SU-DHL-6 (cell line): ENCODE measurements at regions not wholly inside any gene's neighbourhood (a gene's known extent, or its start where the extent isn't known, plus 50 kb on each side); places are given as distances from the start of the nearest gene placed in this dataset.

Experiments used
- H2AFZ ChIP-seq: fragments of 200-600 bp; sonication (generic); 2 replicates; pipeline ENCODE4 v1.6.1; 2014; ENCODE audit warnings: low read depth, mild to moderate bottlenecking, moderate library complexity, mixed read lengths, antibody characterized with exemption, low read length; ENCODE audit not compliant: severe bottlenecking
- H3F3A ChIP-seq: fragments of 200-600 bp; shearing (Covaris generic); 2 replicates; pipeline ENCODE4 v1.6.0; 2016; ENCODE audit warnings: antibody characterized with exemption, mild to moderate bottlenecking; ENCODE audit not compliant: insufficient read depth
- H3K27ac ChIP-seq: fragments of 200-600 bp; sonication (generic); 2 replicates; pipeline ENCODE4 v1.5.1; 2016; ENCODE audit warnings: low read depth, mild to moderate bottlenecking, low read length, moderate library complexity, mixed read lengths
- H3K27me3 ChIP-seq: fragments of 200-600 bp; sonication (generic), shearing (Covaris generic); 2 replicates; pipeline ENCODE4 v1.6.0; 2014; ENCODE audit warnings: mild to moderate bottlenecking, low read length
- H3K36me3 ChIP-seq: fragments of 200-600 bp; sonication (generic); 2 replicates; pipeline ENCODE4 v1.6.1; 2014; ENCODE audit warnings: mild to moderate bottlenecking, low read length, mixed read lengths
- H3K4me2 ChIP-seq: fragments of 300-600, 200-600 bp; shearing (Covaris generic), sonication (generic); 2 replicates; pipeline ENCODE4 v1.6.0; 2014; ENCODE audit warnings: low read length, low read depth, mild to moderate bottlenecking; ENCODE audit not compliant: poor library complexity, severe bottlenecking
- H3K4me3 ChIP-seq: fragments of 200-600 bp; sonication (generic); 2 replicates; pipeline ENCODE4 v1.5.1; 2014; ENCODE audit warnings: antibody characterized with exemption, low read length, mild to moderate bottlenecking, mixed read lengths; ENCODE audit not compliant: insufficient read depth, poor library complexity, severe bottlenecking
- H3K79me2 ChIP-seq: fragments of 200-600 bp; sonication (generic); 2 replicates; pipeline ENCODE4 v1.6.1; 2014; ENCODE audit warnings: mild to moderate bottlenecking, low read length, moderate library complexity; ENCODE audit not compliant: insufficient read depth
- H3K9ac ChIP-seq: fragments of 200-600 bp; sonication (generic); 2 replicates; pipeline ENCODE4 v1.7.0; 2014; ENCODE audit warnings: mild to moderate bottlenecking, low read length
- H3K9me2 ChIP-seq: fragments of 200-600 bp; sonication (generic); replicated peaks from 2 replicates; pipeline ENCODE4 v1.6.1; 2014; ENCODE audit warnings: low read length; ENCODE audit not compliant: insufficient read depth
- H3K9me3 ChIP-seq: fragments of 200-600 bp; sonication (generic); 2 replicates; pipeline ENCODE4 v1.6.1; 2014; ENCODE audit warnings: low read length, mixed read lengths; ENCODE audit not compliant: insufficient read depth
- H4K20me1 ChIP-seq: fragments of 200-600 bp; sonication (generic); 2 replicates; pipeline ENCODE4 v1.6.1; 2014; ENCODE audit warnings: low read depth, mild to moderate bottlenecking, antibody characterized with exemption, low read length, moderate library complexity, mixed read lengths
- EZH2phosphoT487 ChIP-seq: fragments of 200-600 bp; sonication (generic), shearing (Covaris generic); conservative IDR thresholded peaks from 2 replicates; pipeline ENCODE4 v1.6.1; 2018; ENCODE audit warnings: mild to moderate bottlenecking, antibody characterized with exemption, low read length, moderate library complexity, mixed read lengths
- TF ChIP-seq, protein P1 (sequence below): fragments of 200-600 bp; sonication (generic); IDR thresholded peaks from one replicate; pipeline ENCODE4 v1.5.1; 2017; ENCODE audit warnings: antibody characterized with exemption, mild to moderate bottlenecking, low read length, moderate library complexity; ENCODE audit not compliant: insufficient read depth, poor library complexity, severe bottlenecking

DNA sequence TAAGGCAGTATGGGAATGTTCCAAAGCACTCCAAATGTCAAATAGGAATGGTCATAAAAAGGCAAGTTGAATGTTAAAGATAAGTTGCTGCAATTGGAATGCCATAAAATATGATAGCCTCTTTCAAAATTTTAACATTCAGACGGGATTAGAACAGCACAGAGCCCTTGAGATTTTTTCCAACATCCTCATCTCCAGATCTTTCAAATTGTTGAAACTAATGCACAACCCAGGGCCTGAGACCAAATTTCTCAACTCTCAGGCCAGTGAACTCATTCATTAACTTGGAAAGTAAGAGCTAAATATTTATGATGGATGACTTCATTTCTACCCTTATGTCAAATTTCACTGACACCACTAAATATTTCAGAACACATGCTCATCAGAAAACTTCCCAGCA, 346.5 kb upstream of the XYLT1 start:
- Histone ChIP-seq H3K79me2 (no peaks in the 10 kb centered on the region), H3K4me2 (no peak overlapping the region), H3K27ac (no peak overlapping the region), H3K27me3 (no peaks in the 10 kb centered on the region), H2AFZ (no peak overlapping the region), H3K9me2 (no peaks in the 10 kb centered on the region), H3K4me3 (no peak overlapping the region), H4K20me1 (no peaks in the 10 kb centered on the region), H3K36me3 (no peaks in the 10 kb centered on the region), H3F3A (no peaks in the 10 kb centered on the region), H3K9ac (no peak overlapping the region), H3K9me3 (peaks cover 5% of the 10 kb centered on the region; the same call in 1 of the 2 replicates)
- TF ChIP-seq, protein P1, sequence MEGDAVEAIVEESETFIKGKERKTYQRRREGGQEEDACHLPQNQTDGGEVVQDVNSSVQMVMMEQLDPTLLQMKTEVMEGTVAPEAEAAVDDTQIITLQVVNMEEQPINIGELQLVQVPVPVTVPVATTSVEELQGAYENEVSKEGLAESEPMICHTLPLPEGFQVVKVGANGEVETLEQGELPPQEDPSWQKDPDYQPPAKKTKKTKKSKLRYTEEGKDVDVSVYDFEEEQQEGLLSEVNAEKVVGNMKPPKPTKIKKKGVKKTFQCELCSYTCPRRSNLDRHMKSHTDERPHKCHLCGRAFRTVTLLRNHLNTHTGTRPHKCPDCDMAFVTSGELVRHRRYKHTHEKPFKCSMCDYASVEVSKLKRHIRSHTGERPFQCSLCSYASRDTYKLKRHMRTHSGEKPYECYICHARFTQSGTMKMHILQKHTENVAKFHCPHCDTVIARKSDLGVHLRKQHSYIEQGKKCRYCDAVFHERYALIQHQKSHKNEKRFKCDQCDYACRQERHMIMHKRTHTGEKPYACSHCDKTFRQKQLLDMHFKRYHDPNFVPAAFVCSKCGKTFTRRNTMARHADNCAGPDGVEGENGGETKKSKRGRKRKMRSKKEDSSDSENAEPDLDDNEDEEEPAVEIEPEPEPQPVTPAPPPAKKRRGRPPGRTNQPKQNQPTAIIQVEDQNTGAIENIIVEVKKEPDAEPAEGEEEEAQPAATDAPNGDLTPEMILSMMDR = no peak
- TF ChIP-seq EZH2phosphoT487 = no peak

DNA sequence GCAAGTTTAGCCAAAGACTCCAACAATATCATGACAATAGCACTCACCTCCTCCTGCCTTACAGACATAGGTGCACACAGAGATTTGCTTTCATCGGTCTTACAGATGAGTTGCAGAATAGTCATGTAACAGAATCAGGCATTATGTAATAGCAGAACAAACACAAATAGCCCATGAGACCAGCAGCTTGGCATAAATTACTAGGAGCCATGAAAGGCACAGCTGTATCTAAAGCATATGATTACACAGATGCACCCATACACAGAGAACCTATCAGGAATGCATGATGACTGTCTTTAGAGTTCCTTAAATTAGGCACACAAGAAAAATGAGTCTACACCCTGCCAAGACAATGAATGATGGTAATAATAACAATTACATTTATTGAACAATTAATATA, 342.0 kb upstream of the XYLT1 start:
- no peak overlapping the region for H3K9ac ChIP-seq
- H3K36me3 ChIP-seq = no peaks in the 10 kb centered on the region
- H3K9me2 ChIP-seq = no peaks in the 10 kb centered on the region
- no peak for TF ChIP-seq EZH2phosphoT487
- TF ChIP-seq, protein P1 = no peak
- no peak overlapping the region for H3K27ac ChIP-seq
- no peak overlapping the region for H2AFZ ChIP-seq
- no peaks in the 10 kb centered on the region for H3K27me3 ChIP-seq
- no peak overlapping the region for H3K4me2 ChIP-seq
- no peaks in the 10 kb centered on the region for H4K20me1 ChIP-seq
- no peaks in the 10 kb centered on the region for H3F3A ChIP-seq
- peaks cover 5% of the 10 kb centered on the region; the same call in 1 of the 2 replicates for H3K9me3 ChIP-seq
- no peaks in the 10 kb centered on the region for H3K79me2 ChIP-seq
- no peak overlapping the region for H3K4me3 ChIP-seq

DNA sequence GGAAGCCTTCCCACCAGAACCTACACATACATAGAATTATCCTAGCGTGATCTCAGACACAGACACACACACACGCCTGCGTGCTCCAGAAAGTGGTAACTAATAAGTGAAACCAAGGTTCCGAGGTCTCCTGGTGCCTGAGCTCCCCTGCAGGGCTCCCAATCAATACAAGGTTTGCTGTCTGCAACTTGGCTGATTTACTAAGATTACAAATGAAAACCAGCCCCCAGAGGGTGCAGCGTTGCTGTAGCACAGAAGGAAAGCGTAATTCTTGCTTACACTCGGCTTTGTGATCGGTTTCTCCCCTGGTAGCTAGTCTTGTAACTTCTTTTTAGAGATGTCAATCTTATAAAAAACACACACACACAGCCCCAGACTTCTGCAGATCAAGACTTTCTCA, 334.1 kb upstream of the XYLT1 start:
- Histone ChIP-seq H3K9me2 (no peaks in the 10 kb centered on the region), H2AFZ (no peak overlapping the region), H3K4me3 (no peak overlapping the region), H4K20me1 (no peaks in the 10 kb centered on the region), H3K9me3 (no peaks in the 10 kb centered on the region), H3K27me3 (no peaks in the 10 kb centered on the region), H3F3A (no peaks in the 10 kb centered on the region), H3K9ac (no peak overlapping the region), H3K27ac (no peak overlapping the region), H3K4me2 (no peak overlapping the region), H3K79me2 (no peaks in the 10 kb centered on the region), H3K36me3 (no peaks in the 10 kb centered on the region)
- TF ChIP-seq, protein P1 = no peak
- no peak for TF ChIP-seq EZH2phosphoT487
